ENCODE measurements at regions not wholly inside any gene's neighbourhood (a gene's known extent, or its start where the extent isn't known, plus 50 kb on each side); places are given as distances from the start of the nearest gene placed in this dataset.

DNA sequence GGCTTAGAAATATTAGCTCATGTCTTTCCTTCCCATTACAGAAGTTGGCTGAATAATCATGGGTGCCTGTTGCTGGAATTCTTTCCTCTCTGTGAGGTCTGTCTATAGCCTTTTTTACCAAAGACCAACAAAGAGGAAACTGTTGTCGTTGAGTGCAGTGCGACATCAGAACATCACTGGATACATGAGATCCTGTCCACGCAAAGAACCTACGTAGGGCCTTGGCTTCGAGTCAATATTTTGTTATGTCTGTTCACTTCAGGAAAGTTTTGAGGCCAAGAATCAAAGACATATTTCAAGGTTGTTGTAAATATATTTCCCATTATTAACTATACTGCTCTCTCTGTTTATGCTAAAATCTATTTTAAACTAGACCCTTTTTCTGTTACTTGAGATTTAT is 101.5 kb upstream of the IL12A start:
- no peak for TF ChIP-seq POLR2A (IDR thresholded peaks at IDR 0.05; ENCODE audit: low read depth, low read length)
- TF ChIP-seq PAX5 (IDR thresholded peaks at IDR 0.05; ENCODE audit: insufficient read depth, low read length, severe bottlenecking): no peak
- TF ChIP-seq SPI1 (IDR thresholded peaks at IDR 0.05; ENCODE audit: low read depth, low read length): no peak
- TF ChIP-seq TAF1 (IDR thresholded peaks at IDR 0.05; ENCODE audit: low read depth, low read length): no peak
- no peak for TF ChIP-seq POU2F2 (IDR thresholded peaks at IDR 0.05; ENCODE audit: low read depth, low read length)
- TF ChIP-seq POLR2AphosphoS5 (IDR thresholded peaks at IDR 0.05; ENCODE audit: low read depth, low read length): no peak
- no peak for FAIRE-seq
- DNase-seq (ENCODE audit: insufficient read length, low spot score): no peak

DNA sequence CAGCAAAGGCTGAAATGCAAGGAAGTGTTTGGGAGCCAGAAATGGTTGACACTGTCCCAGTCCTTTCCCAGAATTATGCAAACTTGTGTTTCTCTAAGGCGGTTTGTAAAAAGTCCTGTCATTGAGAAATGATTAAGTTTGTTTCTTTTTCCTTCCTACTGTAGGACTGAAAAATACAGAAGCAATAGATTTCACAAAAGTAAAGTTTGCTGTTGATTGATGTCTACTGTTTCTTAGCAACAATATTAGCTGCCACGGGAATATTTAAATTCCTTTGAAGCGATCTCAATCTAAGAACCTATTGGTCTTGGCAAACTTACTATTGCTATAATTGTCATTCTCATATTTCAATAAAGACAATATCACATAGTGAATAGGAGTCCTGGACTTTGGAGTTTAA is 100.7 kb upstream of the IL12A start:
- FAIRE-seq (no peak), DNase-seq (ENCODE audit: insufficient read length, low spot score) (no peak)
- TF ChIP-seq POU2F2 (IDR thresholded peaks at IDR 0.05; ENCODE audit: low read depth, low read length): no peak
- no peak for TF ChIP-seq POLR2A (IDR thresholded peaks at IDR 0.05; ENCODE audit: low read depth, low read length)
- TF ChIP-seq TAF1 (IDR thresholded peaks at IDR 0.05; ENCODE audit: low read depth, low read length): no peak
- no peak for TF ChIP-seq SPI1 (IDR thresholded peaks at IDR 0.05; ENCODE audit: low read depth, low read length)
- TF ChIP-seq POLR2AphosphoS5 (IDR thresholded peaks at IDR 0.05; ENCODE audit: low read depth, low read length): no peak
- no peak for TF ChIP-seq PAX5 (IDR thresholded peaks at IDR 0.05; ENCODE audit: insufficient read depth, low read length, severe bottlenecking)

DNA sequence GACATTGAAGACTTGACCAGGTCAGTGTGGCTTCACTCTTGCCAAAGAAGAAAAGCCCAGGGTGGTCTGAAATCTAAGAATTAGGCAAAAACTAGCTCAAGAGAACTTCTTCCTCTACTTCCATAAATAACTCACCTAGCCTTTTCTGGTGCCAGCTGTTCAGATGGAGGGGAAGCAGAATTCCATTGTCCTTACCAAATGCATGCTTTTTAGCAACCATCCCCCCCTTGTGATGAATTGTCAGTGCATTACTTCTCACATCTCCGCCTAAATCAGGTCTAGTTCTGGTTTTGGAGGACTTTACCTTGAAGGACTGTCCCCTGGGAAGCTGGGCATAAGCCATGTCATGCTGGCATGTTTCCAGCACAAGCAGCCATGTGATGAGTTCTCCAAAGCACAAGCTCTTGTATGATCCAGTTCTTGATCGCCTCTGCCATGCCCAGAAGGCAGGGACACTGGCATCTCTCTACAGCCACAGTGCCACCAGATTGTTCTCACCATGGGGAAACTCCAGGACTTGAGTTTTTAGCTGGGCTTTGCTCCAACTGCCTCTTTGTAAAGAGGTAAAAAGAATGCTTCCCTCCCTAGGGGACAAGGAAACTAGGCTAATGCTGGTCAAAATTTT is 96.4 kb upstream of the IL12A start:
- DNase-seq (ENCODE audit: insufficient read length, low spot score) (no peak), FAIRE-seq (no peak)
- TF ChIP-seq POLR2AphosphoS5 (IDR thresholded peaks at IDR 0.05; ENCODE audit: low read depth, low read length) (no peak), SPI1 (IDR thresholded peaks at IDR 0.05; ENCODE audit: low read depth, low read length) (no peak), POLR2A (IDR thresholded peaks at IDR 0.05; ENCODE audit: low read depth, low read length) (no peak), PAX5 (IDR thresholded peaks at IDR 0.05; ENCODE audit: insufficient read depth, low read length, severe bottlenecking) (no peak), TAF1 (IDR thresholded peaks at IDR 0.05; ENCODE audit: low read depth, low read length) (no peak), POU2F2 (IDR thresholded peaks at IDR 0.05; ENCODE audit: low read depth, low read length) (no peak)

DNA sequence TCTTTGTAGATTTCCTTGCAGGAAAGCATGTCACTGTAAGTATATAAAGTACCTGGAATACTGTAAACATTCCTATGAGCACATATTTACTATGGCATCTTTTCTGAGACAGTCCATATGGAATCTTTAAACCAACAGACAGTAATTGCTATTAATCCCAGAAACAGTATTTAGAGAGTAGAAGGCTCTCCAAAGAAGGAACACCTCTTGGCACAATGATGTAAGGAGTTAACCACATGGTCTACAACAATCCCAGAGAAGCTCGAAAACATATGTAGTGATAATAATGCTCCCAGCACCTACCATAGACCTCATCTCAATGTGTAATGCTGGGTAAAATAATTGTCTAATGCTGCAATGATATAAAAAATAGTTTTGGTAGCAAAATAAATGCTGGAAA is 95.8 kb upstream of the IL12A start:
- no peak for TF ChIP-seq POLR2AphosphoS5 (IDR thresholded peaks at IDR 0.05; ENCODE audit: low read depth, low read length)
- TF ChIP-seq PAX5 (IDR thresholded peaks at IDR 0.05; ENCODE audit: insufficient read depth, low read length, severe bottlenecking): no peak
- no peak for TF ChIP-seq POLR2A (IDR thresholded peaks at IDR 0.05; ENCODE audit: low read depth, low read length)
- TF ChIP-seq SPI1 (IDR thresholded peaks at IDR 0.05; ENCODE audit: low read depth, low read length): no peak
- TF ChIP-seq POU2F2 (IDR thresholded peaks at IDR 0.05; ENCODE audit: low read depth, low read length): no peak
- no peak for TF ChIP-seq TAF1 (IDR thresholded peaks at IDR 0.05; ENCODE audit: low read depth, low read length)
- no peak for FAIRE-seq
- DNase-seq (ENCODE audit: insufficient read length, low spot score): no peak

DNA sequence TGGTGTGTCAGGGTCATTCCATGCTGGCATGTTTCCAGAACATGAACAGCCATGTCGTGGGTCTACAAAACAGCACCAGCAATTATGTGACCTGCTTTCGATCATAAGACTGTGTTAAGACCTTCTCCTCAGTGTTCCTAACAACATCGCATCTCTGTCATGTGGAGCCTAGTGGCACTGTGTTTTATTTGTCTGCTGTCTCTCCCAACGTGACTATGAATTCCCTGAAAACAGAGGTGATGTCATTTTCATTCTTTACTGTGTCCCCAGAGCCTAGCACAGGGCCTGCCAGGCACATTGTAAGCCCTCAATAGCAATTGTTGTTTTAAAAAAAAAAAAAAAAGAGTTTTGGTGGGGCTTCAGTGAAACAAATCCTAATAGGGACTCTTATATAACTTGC is 94.2 kb upstream of the IL12A start:
- FAIRE-seq: no peak
- no peak for TF ChIP-seq POU2F2 (IDR thresholded peaks at IDR 0.05; ENCODE audit: low read depth, low read length)
- TF ChIP-seq PAX5 (IDR thresholded peaks at IDR 0.05; ENCODE audit: insufficient read depth, low read length, severe bottlenecking): no peak
- TF ChIP-seq SPI1 (IDR thresholded peaks at IDR 0.05; ENCODE audit: low read depth, low read length): no peak
- TF ChIP-seq TAF1 (IDR thresholded peaks at IDR 0.05; ENCODE audit: low read depth, low read length): no peak
- no peak for TF ChIP-seq POLR2A (IDR thresholded peaks at IDR 0.05; ENCODE audit: low read depth, low read length)
- TF ChIP-seq POLR2AphosphoS5 (IDR thresholded peaks at IDR 0.05; ENCODE audit: low read depth, low read length): no peak
- no peak for DNase-seq (ENCODE audit: insufficient read length, low spot score)

DNA sequence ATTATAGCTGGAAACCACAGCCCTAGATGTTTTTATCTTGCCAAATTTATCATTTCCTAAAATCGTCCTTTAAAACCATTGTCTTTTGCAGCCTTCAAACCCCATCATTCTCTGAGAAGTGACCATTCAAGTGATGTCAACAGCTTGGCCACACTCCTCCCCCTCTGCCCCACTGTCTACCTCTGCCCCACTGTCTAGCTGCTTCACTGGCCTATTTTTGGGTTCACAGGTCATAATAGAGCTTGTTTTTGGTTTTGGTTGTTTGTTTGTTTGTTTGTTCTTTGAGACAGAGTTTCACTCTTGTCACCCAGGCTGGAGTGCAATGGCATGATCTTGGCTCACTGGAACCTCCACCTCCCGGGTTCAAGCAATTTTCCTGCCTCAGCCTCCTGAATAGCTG is 93.2 kb upstream of the IL12A start:
- no peak for DNase-seq (ENCODE audit: insufficient read length, low spot score)
- TF ChIP-seq POLR2AphosphoS5 (IDR thresholded peaks at IDR 0.05; ENCODE audit: low read depth, low read length) (no peak), POU2F2 (IDR thresholded peaks at IDR 0.05; ENCODE audit: low read depth, low read length) (no peak), SPI1 (IDR thresholded peaks at IDR 0.05; ENCODE audit: low read depth, low read length) (no peak), TAF1 (IDR thresholded peaks at IDR 0.05; ENCODE audit: low read depth, low read length) (no peak), PAX5 (IDR thresholded peaks at IDR 0.05; ENCODE audit: insufficient read depth, low read length, severe bottlenecking) (no peak), POLR2A (IDR thresholded peaks at IDR 0.05; ENCODE audit: low read depth, low read length) (no peak)
- FAIRE-seq: no peak

DNA sequence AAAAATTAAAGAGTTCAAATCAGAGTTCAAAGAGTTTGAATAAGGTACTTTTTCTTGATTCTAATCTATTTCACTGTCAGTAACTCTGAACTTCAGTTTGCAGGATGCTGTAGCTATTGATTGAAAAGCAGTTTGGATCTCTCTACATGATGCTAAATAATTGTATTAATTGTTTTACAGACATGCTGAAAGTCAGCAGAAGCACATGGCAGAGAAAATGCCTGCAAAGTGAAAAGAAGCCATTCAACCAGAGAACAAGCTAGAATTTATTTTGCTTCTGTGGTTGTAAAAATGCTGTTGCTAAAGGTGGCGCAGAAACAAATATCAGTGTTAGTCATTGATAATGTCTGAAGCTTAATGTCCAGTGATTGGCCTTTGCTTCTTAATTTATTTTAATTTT is 92.1 kb upstream of the IL12A start:
- FAIRE-seq: no peak
- TF ChIP-seq POU2F2 (IDR thresholded peaks at IDR 0.05; ENCODE audit: low read depth, low read length) (no peak), POLR2A (IDR thresholded peaks at IDR 0.05; ENCODE audit: low read depth, low read length) (no peak), SPI1 (IDR thresholded peaks at IDR 0.05; ENCODE audit: low read depth, low read length) (no peak), POLR2AphosphoS5 (IDR thresholded peaks at IDR 0.05; ENCODE audit: low read depth, low read length) (no peak), PAX5 (IDR thresholded peaks at IDR 0.05; ENCODE audit: insufficient read depth, low read length, severe bottlenecking) (no peak), TAF1 (IDR thresholded peaks at IDR 0.05; ENCODE audit: low read depth, low read length) (no peak)
- DNase-seq (ENCODE audit: insufficient read length, low spot score): no peak

DNA sequence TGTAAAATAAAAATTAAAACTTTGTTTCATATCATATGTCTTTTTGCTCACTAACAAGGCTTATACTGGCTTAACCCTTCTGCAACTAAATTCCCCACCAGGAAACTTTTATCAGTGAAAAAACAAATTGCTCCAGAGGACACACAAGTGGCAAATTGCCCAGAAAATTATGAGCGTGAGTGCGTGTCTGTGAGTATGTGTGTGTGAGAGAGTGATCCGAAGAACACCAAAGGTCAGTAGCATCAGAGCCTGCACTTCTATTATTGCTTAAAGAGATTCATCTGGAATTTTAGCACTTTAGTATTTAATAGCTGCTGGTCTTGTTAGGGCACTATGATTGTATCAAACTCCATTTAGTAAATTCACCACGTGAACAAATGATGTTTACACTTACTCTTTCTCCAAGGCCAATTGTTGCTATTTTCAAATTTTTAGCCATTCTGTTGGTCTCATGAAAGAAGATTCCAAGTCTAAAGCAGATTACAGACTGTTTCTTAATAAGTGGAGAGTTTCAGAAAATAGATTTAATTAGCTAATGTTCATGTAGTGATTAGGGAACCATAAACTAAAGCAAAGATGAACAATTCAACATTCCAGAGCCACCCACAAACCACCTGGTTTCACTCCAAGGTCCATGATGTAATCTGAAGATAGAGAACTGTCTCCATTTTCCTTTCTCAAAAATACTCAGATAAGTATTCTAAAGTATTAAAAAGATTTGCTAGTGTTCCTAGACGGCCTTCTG is 91.1 kb upstream of the IL12A start:
- no peak for DNase-seq (ENCODE audit: insufficient read length, low spot score)
- peak; percentile 9 for FAIRE-seq

DNA sequence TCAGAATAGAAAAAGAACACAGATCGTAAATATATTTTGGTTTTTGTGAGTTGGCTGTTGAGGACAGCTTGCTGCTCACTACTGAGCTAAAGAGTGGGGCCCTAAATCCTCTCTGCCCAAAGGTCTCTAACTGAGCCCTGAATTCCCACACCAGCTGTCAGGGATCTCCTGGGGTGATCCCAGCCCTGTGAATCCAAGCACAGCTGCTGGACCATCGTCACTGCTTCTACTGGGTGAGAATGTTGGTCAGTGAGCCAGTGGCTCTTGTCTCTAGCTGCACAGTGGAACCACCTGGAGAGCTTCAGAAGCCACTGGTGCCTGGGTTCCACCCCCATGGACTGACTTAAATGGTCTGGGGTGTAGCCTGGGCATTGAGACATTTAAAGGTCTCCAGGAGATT is 90.5 kb upstream of the IL12A start:
- no peak for DNase-seq (ENCODE audit: insufficient read length, low spot score)
- TF ChIP-seq POU2F2 (IDR thresholded peaks at IDR 0.05; ENCODE audit: low read depth, low read length) (no peak), POLR2A (IDR thresholded peaks at IDR 0.05; ENCODE audit: low read depth, low read length) (no peak), PAX5 (IDR thresholded peaks at IDR 0.05; ENCODE audit: insufficient read depth, low read length, severe bottlenecking) (no peak), POLR2AphosphoS5 (IDR thresholded peaks at IDR 0.05; ENCODE audit: low read depth, low read length) (no peak), SPI1 (IDR thresholded peaks at IDR 0.05; ENCODE audit: low read depth, low read length) (no peak)
- no peak for FAIRE-seq

More for the DNA sequence above, 91.1 kb upstream of the IL12A start:
- TF ChIP-seq TAF1 (IDR thresholded peaks at IDR 0.05; ENCODE audit: low read depth, low read length) (no peak), POU2F2 (IDR thresholded peaks at IDR 0.05; ENCODE audit: low read depth, low read length) (no peak), POLR2AphosphoS5 (IDR thresholded peaks at IDR 0.05; ENCODE audit: low read depth, low read length) (no peak), SPI1 (IDR thresholded peaks at IDR 0.05; ENCODE audit: low read depth, low read length) (no peak), PAX5 (IDR thresholded peaks at IDR 0.05; ENCODE audit: insufficient read depth, low read length, severe bottlenecking) (no peak), POLR2A (IDR thresholded peaks at IDR 0.05; ENCODE audit: low read depth, low read length) (no peak)
